PC-3 (cell line): ENCODE measurements at regions not wholly inside any gene's neighbourhood (a gene's known extent, or its start where the extent isn't known, plus 50 kb on each side); places are given as distances from the start of the nearest gene placed in this dataset.

Source experiments
- EZH2 ChIP-seq: fragments of 300-600 bp; sonication (generic); IDR thresholded peaks from one replicate; pipeline ENCODE4 v1.6.1; 2017; ENCODE audit warnings: antibody characterized with exemption, mild to moderate bottlenecking, low read length; ENCODE audit not compliant: unreplicated experiment
- EZH2phosphoT487 ChIP-seq: fragments of 300-600 bp; sonication (generic); IDR thresholded peaks from 2 replicates; pipeline ENCODE4 v1.6.1; 2018; ENCODE audit warnings: mild to moderate bottlenecking, antibody characterized with exemption, low read length, borderline replicate concordance
- TF ChIP-seq, protein P1 (sequence below): fragments of 300-600 bp; sonication (generic); conservative IDR thresholded peaks from 2 replicates; pipeline ENCODE4 v1.5.1; 2017; ENCODE audit warnings: antibody characterized with exemption, low read depth, mild to moderate bottlenecking, low read length

DNA sequence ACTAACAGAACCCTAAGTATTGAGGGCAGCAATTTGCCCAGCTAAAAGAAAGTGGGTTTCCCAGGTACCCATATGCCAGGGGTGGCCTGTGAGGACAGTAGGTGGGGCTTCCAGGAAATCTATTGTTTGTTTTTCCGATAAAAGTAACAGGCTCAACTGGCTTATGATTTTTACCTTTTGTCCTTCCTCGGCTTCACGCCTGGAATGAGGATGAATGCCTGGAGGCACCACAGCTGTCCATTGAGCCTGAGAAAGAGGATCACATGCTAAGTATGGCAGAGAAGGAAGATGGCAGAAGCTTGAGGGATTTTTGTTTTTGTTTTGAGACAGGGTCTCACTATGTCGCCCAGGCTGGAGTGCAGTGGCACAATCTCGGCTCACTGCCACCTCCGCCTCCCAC lies 84.1 kb downstream of the KLF4 start:
- TF ChIP-seq, protein P1, sequence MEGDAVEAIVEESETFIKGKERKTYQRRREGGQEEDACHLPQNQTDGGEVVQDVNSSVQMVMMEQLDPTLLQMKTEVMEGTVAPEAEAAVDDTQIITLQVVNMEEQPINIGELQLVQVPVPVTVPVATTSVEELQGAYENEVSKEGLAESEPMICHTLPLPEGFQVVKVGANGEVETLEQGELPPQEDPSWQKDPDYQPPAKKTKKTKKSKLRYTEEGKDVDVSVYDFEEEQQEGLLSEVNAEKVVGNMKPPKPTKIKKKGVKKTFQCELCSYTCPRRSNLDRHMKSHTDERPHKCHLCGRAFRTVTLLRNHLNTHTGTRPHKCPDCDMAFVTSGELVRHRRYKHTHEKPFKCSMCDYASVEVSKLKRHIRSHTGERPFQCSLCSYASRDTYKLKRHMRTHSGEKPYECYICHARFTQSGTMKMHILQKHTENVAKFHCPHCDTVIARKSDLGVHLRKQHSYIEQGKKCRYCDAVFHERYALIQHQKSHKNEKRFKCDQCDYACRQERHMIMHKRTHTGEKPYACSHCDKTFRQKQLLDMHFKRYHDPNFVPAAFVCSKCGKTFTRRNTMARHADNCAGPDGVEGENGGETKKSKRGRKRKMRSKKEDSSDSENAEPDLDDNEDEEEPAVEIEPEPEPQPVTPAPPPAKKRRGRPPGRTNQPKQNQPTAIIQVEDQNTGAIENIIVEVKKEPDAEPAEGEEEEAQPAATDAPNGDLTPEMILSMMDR, result no peak
- TF ChIP-seq EZH2phosphoT487 (no peak), EZH2 (no peak)
